ENCODE measurements at regions not wholly inside any gene's neighbourhood (a gene's known extent, or its start where the extent isn't known, plus 50 kb on each side); places are given as distances from the start of the nearest gene placed in this dataset.

DNA sequence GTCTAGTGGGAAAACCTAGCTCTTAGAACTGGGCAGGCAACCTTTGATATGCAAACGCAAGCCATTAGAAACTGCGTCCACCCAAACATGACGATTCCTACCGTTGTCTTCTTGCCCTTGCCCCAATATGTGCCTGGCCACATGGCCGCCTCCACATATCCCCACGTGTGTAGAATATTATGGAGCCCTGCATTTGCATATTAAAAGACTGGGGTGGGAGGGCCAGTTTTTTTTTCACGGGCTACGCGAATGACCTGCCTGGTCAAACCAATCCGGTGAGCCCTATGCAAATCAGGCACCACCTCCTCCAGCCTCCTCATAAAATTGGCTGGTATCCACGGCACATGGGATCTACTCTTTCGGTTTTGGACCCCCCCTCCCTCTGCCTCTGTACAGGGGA is 381.0 kb upstream of the RGMA start:
- no peak for DNase-seq

GRCh38 chr15:93467337-93467736 is 378.3 kb upstream of the RGMA start:
- DNase-seq: no peak

- no peak for DNase-seq
These were observed 377.4 kb upstream of the RGMA start for GRCh38 chr15:93466380-93466779.

DNA sequence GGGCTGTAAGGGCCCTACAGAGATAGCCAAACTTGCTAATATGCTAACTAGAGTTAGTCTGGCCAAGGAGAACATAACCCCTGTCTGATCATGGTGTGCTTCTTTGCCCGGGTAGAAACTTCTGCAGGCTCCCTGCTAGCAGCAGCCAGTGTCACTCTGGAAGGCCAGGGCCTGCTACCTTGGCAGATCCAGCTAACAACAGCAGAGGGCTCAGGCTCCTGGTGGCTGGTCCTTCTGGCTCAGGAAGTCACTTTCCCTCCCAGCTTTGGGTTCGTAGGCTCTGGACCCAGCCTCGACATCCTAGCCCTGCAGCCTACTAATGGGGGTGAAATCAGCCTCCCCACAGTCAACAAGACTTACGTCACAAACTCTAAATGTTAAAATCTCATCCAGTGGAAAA is 373.7 kb upstream of the RGMA start:
- no peak for DNase-seq

- no peak for DNase-seq
These were observed 371.7 kb upstream of the RGMA start for GRCh38 chr15:93460717-93461116.

DNA sequence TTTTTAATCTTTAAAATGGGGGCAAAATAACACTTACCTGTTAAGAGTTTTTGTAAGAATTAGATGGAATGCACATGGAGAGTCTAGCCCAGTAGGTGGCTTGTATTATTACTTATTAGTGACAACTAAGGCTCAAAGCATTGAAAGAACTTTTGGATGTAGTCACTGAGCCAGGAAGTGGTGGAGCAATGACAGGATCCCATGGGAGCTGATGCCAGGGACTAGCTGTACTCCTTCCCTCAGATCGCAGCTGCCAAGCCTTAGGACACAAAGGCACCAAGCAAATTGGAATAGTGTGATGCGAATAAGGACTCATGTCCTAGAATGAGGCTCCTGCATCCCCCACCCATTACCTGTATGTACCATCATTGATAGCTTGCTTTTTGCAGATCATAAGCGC is 370.4 kb upstream of the RGMA start:
- DNase-seq: no peak

GRCh38 chr15:93458597-93458996 is 369.6 kb upstream of the RGMA start:
- no peak for DNase-seq

- no peak for DNase-seq
These were observed 365.8 kb upstream of the RGMA start for GRCh38 chr15:93454788-93455187.

GRCh38 chr15:93452537-93453211 is 363.7 kb upstream of the RGMA start:
- DNase-seq: no peak

GRCh38 chr15:93451822-93452221 is 362.8 kb upstream of the RGMA start:
- no peak for DNase-seq

- no peak for DNase-seq
These were observed 362.3 kb upstream of the RGMA start for GRCh38 chr15:93451265-93451664.

DNA sequence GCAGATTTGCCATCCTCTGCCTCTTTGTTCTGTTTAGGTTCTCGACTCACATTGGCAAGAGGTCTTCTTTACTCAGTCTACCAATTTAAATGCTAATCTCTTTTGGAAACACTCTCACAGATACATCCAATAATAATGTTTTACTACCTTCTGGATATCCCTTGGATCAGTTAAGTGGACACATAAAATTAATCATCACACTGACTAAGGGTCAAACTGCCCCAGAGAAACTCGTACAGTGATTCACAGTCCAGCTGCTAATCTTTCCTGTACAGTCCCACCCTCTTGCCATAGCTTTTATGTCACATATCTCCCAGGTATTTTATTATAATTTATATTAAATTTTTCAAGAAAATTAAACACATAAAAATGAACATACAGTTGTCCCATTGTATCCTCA is 360.8 kb upstream of the RGMA start:
- no peak for DNase-seq

GRCh38 chr15:93438310-93438709 is 349.3 kb upstream of the RGMA start:
- no peak for DNase-seq

DNA sequence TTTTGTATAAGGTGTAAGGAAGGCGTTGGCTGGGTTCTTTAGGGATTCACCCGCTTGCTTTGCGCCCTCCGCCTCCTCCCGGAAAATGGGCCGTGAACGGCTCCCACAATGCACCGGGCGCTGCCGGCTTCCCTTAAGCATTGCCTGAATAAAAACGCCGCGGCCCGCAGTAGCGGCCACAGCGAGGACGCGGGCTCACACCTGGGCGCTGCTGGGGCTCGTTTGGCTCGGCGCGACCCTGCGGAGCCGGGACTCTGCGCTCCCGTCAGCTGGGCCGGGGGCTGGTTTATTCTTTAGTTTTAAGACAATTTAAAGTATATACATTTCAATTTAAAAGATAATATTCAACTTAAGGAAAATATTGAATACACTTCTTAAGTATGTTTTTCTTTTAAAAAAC is 343.5 kb upstream of the RGMA start:
- DNase-seq: no peak

DNA sequence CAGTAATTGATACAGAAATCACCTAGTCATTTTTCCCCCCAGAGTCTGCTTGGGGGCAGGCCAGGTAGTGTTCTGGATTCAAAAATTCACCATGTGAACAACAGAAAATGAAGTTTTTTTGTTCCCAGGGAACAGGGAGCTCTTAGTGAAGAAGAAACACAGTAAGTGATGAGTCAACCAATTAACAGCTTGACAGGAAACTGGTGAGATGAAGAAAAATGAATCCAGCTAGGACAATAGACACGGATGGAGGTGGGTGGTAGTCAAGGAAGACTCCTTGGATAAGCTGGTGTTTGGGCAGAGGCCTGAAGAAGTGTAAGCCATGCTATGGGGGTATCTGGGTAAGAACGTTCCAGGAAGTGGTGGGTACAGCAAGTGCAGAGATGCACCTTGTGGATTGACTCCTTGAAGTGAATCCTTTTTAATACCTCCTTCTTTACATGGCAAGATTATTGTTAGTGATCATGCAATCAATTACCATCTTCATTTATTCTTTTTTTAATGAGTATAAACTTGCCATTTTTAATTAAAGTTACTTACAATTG is 339.9 kb upstream of the RGMA start:
- no peak for DNase-seq

GRCh38 chr15:93428150-93428549 is 339.1 kb upstream of the RGMA start:
- DNase-seq: no peak

- DNase-seq: no peak
These were observed 335.1 kb upstream of the RGMA start for GRCh38 chr15:93424131-93424530.

DNA sequence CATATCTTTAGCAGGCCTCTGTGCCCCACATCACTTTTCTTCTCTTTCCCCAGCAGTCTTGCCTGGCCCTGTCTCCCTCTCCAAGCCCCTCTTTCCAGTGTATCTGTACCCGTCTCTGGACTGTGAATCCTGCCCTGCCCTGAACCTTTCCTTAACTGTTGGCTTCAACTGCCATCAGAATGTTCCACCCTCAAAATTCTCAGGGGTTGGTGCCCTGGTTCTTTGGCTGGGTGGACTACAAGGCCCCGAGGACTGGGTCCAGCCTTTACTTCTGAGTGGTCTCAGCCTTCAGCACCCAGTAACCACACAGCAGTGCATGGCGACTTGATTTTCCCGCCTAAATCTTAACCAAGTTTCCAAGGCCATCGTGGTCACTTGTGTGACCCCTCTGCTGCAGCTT is 333.5 kb upstream of the RGMA start:
- DNase-seq: no peak

DNA sequence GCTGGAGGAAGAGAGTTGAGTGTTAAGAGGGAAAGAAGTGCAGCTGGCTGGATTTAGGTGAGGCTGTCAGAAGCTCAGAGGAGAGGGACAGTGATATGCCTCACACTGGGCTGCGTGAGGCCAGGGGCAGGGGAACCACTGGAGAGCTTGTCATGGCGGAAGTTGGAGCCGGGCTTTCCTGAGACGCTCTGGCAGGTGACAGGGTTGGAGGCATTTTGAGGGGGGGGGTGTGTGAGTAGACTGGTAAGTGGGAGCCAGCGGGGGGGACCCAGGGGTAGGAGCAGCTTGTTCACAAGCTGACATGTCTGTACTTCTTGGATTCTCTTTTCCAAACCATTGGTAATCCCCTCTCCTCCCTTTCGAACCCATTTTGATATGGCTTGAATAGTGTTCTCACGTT is 331.5 kb upstream of the RGMA start:
- DNase-seq: no peak

GRCh38 chr15:93420050-93420452 is 331.0 kb upstream of the RGMA start:
- DNase-seq: no peak

DNA sequence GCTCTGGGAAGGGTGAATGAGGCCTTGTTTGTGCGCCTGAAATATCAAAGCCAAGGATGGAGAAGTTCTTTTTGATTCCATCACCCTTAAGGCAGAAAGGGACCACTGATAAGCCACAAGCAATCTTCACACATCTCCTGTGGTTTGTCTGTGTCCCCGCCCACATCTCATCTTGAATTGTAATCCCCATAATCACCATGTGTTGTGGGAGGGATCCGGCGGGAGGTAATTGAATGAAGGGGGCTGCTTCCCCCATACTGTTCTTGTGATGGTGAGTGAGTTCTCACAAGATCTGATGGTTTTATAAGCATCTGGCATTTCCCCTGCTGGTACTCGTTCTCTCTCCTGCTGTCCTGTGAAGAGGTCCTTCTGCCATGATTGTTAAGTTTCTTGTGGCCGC is 329.6 kb upstream of the RGMA start:
- no peak for DNase-seq

- DNase-seq: no peak
These were observed 328.6 kb upstream of the RGMA start for GRCh38 chr15:93417631-93418030.

- DNase-seq: no peak
These were observed 328.1 kb upstream of the RGMA start for GRCh38 chr15:93417156-93417555.

- no peak for DNase-seq
These were observed 326.6 kb upstream of the RGMA start for GRCh38 chr15:93415576-93415975.

DNA sequence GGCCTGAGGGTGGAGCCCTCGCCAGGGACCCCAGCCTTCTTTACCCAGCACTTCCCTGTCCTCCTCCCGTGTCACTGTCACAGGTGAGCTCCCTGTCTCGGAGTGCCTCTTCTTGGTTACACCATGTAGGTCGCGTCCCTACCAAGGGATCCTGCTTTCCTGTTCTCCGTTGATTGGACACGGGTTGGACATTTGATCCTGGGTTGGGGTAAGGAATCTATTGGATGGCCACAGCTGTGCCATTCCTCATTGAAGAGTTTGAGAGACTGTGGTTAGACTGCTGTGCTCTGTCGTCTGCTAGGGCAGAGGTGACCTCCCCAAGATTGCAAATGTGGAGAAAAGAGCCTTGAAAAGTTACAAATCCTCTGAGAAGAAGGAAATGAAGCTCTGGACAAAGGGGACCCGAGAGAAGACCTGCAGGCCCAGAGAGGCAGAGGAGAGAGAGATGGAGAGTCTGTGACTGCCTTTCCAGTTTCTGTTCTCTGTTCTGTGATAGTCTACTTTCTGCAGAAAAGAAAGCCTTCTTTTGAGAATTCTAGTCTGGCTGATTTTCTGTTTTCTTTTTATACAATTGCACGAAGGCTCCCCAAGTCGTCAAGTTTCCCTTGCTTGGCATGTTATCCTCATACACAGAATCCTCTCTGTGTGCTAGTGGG is 325.7 kb upstream of the RGMA start:
- DNase-seq: no peak

All from CD4-positive, alpha-beta T cell treated with Interleukin-6 for 4 hours (primary cell).